ENCODE measurements at regions not wholly inside any gene's neighbourhood (a gene's known extent, or its start where the extent isn't known, plus 50 kb on each side); places are given as distances from the start of the nearest gene placed in this dataset.
"Not testable (repeated sequence)": the region's sequence is repeated elsewhere in the genome, so short reads cannot be mapped to it uniquely, and the experiment has no call there.

DNA sequence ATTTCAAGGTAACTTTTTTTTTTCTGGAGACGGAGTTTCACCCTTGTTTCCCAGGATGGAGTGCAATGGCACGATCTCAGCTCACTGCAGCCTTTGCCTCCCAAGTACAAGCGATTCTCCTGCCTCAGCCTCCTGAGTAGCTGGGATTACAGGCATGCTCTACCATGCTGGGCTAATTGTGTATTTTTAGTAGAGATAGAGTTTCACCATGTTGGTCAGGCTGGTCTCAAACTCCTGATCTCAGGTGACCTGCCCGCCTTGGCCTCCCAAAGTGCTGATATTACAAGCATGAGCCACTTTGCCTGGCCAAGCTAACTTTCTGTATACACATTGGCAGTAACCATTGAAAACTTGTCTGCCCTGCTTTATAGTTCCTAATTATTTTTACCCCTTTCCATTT lies 79.1 kb downstream of the ARRDC3 start:
- FAIRE-seq; DNase-seq (ENCODE audit: low read depth in 1 of 2, low spot score in 1 of 2); H3K4me3 ChIP-seq; H3K27ac ChIP-seq; H3K4me2 ChIP-seq; ATAC-seq; CTCF ChIA-PET; H3K9me3 ChIP-seq: not testable (repeated sequence)
- WGBS (ENCODE audit: missing lambda C conversion rate): 83% methylated on average over 4 of the region's 4 CpGs
- POLR2A ChIA-PET: interaction anchor here (1.2 kb wide), 1 partner anchor 77 kb away, joined by 3 read pairs; no protein-coding TSS in a partner anchor
- TF ChIP-seq HOXA7 (CRISPR knock-in tag; IDR thresholded peaks at IDR 0.05) (peak; percentile 73; the same call in 1 of the 2 replicates), TFCP2L1 (CRISPR knock-in tag; IDR thresholded peaks at IDR 0.05) (0 out of 2 replicates have a peak, but pooled peaks have one; percentile 16), RARB (CRISPR knock-in tag; IDR thresholded peaks at IDR 0.05) (peak; percentile 36; the same call in 1 of the 2 replicates)
- H3K4me1 ChIP-seq: peaks cover 30% of the 10 kb centered on the region

DNA sequence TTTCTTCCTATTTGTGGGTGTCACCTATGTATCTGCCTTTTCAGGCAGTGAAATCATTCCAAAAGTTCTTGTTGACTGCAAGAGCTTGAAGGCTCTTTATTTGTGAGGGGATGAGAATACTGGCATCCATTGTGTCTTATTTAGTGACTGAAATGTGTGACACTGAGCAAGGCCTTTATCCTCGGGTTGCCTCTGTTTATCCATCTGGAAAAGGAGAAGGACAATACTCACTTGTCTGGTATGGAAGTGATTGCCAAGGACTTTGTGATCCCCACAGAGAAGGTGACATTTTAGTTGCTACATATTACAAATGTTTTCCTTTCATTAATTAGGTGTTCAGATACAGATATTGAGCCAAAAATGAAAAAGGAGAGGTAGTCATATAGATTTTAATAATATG lies 80.2 kb downstream of the ARRDC3 start:
- no peak overlapping the region for H3K4me2 ChIP-seq
- POLR2A ChIA-PET: interaction anchor here (1.8 to 2.2 kb wide), 2 partner anchors 9 to 11 kb away, joined by 4 to 5 read pairs; no protein-coding TSS in a partner anchor
- peak overlapping the region in 1 of 2 experiments; percentile 52; a peak in 1 of 6 replicates for H3K27ac ChIP-seq
- 95% methylated on average over 1 of the region's 1 CpG for WGBS (ENCODE audit: missing lambda C conversion rate)
- FAIRE-seq (no peak), ATAC-seq (no peak), DNase-seq (ENCODE audit: low read depth in 1 of 2, low spot score in 1 of 2) (no peak)
- H3K4me3 ChIP-seq: no peak overlapping the region
- CTCF ChIA-PET: interaction anchor here (1.6 to 3.3 kb wide), 2 partner anchors 10 to 13 kb away, joined by 4 to 14 read pairs; no protein-coding TSS in a partner anchor
- no peak for TF ChIP-seq KDM5A (IDR thresholded peaks at IDR 0.05)
- TF ChIP-seq, protein P1, sequence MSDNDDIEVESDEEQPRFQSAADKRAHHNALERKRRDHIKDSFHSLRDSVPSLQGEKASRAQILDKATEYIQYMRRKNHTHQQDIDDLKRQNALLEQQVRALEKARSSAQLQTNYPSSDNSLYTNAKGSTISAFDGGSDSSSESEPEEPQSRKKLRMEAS (IDR thresholded peaks at IDR 0.05): no peak
- TF ChIP-seq RFX5 (IDR thresholded peaks at IDR 0.05): no peak
- no peak for TF ChIP-seq FOXS1 (CRISPR knock-in tag; IDR thresholded peaks at IDR 0.05)
- TF ChIP-seq FOSB (CRISPR knock-in tag; IDR thresholded peaks at IDR 0.05): no peak
- H3K9me3 ChIP-seq: no peaks in the 10 kb centered on the region
- H3K4me1 ChIP-seq: peaks cover 27% of the 10 kb centered on the region

DNA sequence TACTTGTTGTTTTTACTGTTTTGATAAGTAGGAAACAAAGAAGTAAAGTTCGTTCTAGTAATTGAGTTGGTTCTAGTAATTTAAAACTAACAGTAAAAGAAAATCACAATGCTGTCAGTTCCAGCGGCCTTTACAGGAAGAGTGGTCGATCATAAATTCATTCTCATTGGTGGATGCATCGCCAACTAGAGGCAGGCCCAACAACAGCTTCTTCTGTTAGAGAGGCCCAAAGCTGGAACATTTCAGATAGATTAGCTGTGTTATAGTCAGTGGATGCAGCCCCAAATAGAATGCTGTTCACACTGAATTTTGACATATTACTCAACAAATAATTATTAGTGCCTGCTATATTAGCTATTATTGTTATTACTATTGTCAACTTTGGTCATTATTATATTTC lies 80.8 kb downstream of the ARRDC3 start:
- no peaks in the 10 kb centered on the region for H3K9me3 ChIP-seq
- H3K4me3 ChIP-seq: no peak overlapping the region
- DNase-seq (ENCODE audit: low read depth in 1 of 2, low spot score in 1 of 2) (peak in 1 of 2 experiments; percentile 50), ATAC-seq (peak; percentile 46 to 50; a peak in 4 of 6 replicates), FAIRE-seq (no peak)
- TF ChIP-seq FOXS1 (CRISPR knock-in tag; IDR thresholded peaks at IDR 0.05): no peak
- no peak for TF ChIP-seq MAFK (IDR thresholded peaks at IDR 0.05; ENCODE audit: partially characterized antibody)
- no peak for TF ChIP-seq RFX5 (IDR thresholded peaks at IDR 0.05)
- no peak for TF ChIP-seq ZSCAN20 (CRISPR knock-in tag; IDR thresholded peaks at IDR 0.05)
- no peak for TF ChIP-seq ZC3H11A (IDR thresholded peaks at IDR 0.05)
- peak; percentile 87 for TF ChIP-seq TFCP2L1 (CRISPR knock-in tag; IDR thresholded peaks at IDR 0.05)
- TF ChIP-seq, protein P2, sequence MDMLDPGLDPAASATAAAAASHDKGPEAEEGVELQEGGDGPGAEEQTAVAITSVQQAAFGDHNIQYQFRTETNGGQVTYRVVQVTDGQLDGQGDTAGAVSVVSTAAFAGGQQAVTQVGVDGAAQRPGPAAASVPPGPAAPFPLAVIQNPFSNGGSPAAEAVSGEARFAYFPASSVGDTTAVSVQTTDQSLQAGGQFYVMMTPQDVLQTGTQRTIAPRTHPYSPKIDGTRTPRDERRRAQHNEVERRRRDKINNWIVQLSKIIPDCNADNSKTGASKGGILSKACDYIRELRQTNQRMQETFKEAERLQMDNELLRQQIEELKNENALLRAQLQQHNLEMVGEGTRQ (IDR thresholded peaks at IDR 0.05): no peak
- 0 out of 2 replicates have a peak, but pooled peaks have one; percentile 30 for TF ChIP-seq EHF (CRISPR knock-in tag; IDR thresholded peaks at IDR 0.05)
- TF ChIP-seq, protein P3, sequence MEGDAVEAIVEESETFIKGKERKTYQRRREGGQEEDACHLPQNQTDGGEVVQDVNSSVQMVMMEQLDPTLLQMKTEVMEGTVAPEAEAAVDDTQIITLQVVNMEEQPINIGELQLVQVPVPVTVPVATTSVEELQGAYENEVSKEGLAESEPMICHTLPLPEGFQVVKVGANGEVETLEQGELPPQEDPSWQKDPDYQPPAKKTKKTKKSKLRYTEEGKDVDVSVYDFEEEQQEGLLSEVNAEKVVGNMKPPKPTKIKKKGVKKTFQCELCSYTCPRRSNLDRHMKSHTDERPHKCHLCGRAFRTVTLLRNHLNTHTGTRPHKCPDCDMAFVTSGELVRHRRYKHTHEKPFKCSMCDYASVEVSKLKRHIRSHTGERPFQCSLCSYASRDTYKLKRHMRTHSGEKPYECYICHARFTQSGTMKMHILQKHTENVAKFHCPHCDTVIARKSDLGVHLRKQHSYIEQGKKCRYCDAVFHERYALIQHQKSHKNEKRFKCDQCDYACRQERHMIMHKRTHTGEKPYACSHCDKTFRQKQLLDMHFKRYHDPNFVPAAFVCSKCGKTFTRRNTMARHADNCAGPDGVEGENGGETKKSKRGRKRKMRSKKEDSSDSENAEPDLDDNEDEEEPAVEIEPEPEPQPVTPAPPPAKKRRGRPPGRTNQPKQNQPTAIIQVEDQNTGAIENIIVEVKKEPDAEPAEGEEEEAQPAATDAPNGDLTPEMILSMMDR (IDR thresholded peaks at IDR 0.05): 0 out of 3 replicates have a peak, but pooled peaks have one; percentile 12
- ChIA-PET POLR2A (interaction anchor here (1.1 to 2.2 kb wide), 3 partner anchors 9 to 22 kb away, joined by 3 to 5 read pairs (median 4); no protein-coding TSS in a partner anchor), CTCF (interaction anchor here (1.6 to 3.3 kb wide), 3 partner anchors 10 to 82 kb away, joined by 4 to 14 read pairs (median 8); no protein-coding TSS in a partner anchor)
- H3K4me2 ChIP-seq: no peak overlapping the region
- WGBS (ENCODE audit: missing lambda C conversion rate): 78% methylated on average over 4 of the region's 4 CpGs
- H3K27ac ChIP-seq: peak overlapping the region in 1 of 2 experiments; percentile 68; a peak in 3 of 6 replicates
- peaks cover 25% of the 10 kb centered on the region for H3K4me1 ChIP-seq

DNA sequence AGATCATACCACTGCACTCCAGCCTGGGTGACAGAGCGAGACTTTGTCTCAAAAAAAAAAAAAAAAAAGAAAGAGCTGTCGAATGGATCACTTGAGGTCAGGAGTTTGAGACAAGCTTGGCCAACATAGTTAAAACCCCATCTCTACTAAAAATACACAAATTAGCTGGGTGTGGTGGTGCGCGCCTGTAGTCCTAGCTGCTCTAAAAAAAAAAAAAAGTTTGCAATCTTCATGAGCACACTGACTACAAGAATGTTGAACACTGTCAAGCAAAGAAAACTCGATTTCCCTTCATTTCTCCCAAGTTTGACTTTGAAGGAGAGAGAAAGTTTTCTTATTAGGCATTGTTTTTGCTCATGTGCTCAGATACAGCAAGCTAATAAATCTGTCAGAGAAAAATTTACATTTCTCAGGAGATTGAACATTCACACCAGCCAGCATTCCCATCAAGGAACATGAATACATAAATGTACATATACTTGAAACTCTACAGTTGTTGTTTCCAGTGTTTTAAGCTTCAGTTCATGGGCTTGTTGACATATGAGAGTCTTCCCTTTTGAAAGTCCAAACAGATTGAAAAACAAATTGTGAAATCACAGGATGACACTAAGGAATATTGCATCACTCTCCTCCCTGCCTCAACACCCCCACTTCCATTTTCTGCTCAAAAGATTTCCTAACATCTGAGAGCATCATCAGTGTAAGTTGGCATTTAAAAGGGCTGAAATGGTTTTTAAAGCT lies 81.8 kb downstream of the ARRDC3 start:
- POLR2A ChIA-PET: interaction anchor here (0.6 to 2.2 kb wide), 7 partner anchors 10 to 199 kb away, joined by 3 to 5 read pairs (median 4); partner anchors contain the start of gene ARRDC3
- peak overlapping the region; percentile 38 to 68; a peak in 4 of 6 replicates for H3K27ac ChIP-seq
- peaks cover 25% of the 10 kb centered on the region for H3K4me1 ChIP-seq
- no peak overlapping the region for H3K4me3 ChIP-seq
- ATAC-seq (peak; percentile 2 to 26; a peak in 2 of 6 replicates), FAIRE-seq (no peak), DNase-seq (ENCODE audit: low read depth in 1 of 2, low spot score in 1 of 2) (peak in 1 of 2 experiments; percentile 43)
- H3K4me2 ChIP-seq: peak overlapping the region; percentile 29; the same call in 2 of the 3 replicates
- CTCF ChIA-PET: interaction anchor here (0.6 to 3.3 kb wide), 6 partner anchors 11 to 83 kb away, joined by 3 to 14 read pairs (median 4); no protein-coding TSS in a partner anchor
- no peaks in the 10 kb centered on the region for H3K9me3 ChIP-seq
- WGBS (ENCODE audit: missing lambda C conversion rate): 82% methylated on average over 5 of the region's 5 CpGs
- TF ChIP-seq ZNF302 (CRISPR knock-in tag; IDR thresholded peaks at IDR 0.05): no peak
- TF ChIP-seq, protein P4, sequence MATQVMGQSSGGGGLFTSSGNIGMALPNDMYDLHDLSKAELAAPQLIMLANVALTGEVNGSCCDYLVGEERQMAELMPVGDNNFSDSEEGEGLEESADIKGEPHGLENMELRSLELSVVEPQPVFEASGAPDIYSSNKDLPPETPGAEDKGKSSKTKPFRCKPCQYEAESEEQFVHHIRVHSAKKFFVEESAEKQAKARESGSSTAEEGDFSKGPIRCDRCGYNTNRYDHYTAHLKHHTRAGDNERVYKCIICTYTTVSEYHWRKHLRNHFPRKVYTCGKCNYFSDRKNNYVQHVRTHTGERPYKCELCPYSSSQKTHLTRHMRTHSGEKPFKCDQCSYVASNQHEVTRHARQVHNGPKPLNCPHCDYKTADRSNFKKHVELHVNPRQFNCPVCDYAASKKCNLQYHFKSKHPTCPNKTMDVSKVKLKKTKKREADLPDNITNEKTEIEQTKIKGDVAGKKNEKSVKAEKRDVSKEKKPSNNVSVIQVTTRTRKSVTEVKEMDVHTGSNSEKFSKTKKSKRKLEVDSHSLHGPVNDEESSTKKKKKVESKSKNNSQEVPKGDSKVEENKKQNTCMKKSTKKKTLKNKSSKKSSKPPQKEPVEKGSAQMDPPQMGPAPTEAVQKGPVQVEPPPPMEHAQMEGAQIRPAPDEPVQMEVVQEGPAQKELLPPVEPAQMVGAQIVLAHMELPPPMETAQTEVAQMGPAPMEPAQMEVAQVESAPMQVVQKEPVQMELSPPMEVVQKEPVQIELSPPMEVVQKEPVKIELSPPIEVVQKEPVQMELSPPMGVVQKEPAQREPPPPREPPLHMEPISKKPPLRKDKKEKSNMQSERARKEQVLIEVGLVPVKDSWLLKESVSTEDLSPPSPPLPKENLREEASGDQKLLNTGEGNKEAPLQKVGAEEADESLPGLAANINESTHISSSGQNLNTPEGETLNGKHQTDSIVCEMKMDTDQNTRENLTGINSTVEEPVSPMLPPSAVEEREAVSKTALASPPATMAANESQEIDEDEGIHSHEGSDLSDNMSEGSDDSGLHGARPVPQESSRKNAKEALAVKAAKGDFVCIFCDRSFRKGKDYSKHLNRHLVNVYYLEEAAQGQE (IDR thresholded peaks at IDR 0.05): peak; percentile 15; the same call in 1 of the 2 replicates
- TF ChIP-seq, protein P5, sequence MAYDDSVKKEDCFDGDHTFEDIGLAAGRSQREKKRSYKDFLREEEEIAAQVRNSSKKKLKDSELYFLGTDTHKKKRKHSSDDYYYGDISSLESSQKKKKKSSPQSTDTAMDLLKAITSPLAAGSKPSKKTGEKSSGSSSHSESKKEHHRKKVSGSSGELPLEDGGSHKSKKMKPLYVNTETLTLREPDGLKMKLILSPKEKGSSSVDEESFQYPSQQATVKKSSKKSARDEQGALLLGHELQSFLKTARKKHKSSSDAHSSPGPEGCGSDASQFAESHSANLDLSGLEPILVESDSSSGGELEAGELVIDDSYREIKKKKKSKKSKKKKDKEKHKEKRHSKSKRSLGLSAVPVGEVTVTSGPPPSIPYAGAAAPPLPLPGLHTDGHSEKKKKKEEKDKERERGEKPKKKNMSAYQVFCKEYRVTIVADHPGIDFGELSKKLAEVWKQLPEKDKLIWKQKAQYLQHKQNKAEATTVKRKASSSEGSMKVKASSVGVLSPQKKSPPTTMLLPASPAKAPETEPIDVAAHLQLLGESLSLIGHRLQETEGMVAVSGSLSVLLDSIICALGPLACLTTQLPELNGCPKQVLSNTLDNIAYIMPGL (CRISPR knock-in tag; IDR thresholded peaks at IDR 0.05; ENCODE audit: borderline replicate concordance): peak; percentile 82
- 0 out of 2 replicates have a peak, but pooled peaks have one; percentile 22 for TF ChIP-seq POLR2AphosphoS2 (conservative IDR thresholded peaks at IDR 0.05; ENCODE audit: low read length)
- TF ChIP-seq RFX5 (IDR thresholded peaks at IDR 0.05): no peak
